ENCODE measurements at regions not wholly inside any gene's neighbourhood (a gene's known extent, or its start where the extent isn't known, plus 50 kb on each side); places are given as distances from the start of the nearest gene placed in this dataset.
"Not testable (repeated sequence)": the region's sequence is repeated elsewhere in the genome, so short reads cannot be mapped to it uniquely, and the experiment has no call there.

DNA sequence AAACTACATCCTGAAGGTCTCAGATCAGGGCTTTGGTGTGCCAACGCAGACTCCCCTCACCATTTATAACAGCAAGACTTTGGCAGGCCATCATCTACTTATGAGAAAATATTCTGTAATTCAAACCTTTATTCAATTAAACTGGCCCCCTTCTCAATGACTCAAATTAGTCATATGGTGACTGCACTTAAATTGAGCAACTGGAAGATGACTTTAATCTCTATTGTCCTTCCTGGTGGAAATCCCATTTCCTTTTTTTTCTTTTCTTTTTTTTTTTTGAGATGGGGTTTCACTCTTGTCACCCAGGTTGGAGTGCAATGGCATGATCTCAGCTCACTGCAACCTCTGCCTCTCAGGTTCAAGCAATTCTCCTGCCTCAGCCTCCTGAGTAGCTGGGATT is 163.4 kb downstream of the SLC24A2 start:
- CTCF ChIA-PET (ENCODE audit: partially characterized antibody); DNase-seq; intact Hi-C loops (cut with micrococcal nuclease); H3K4me3 ChIP-seq (ENCODE audit: low read length in 2 of 2); H3K4me3 Mint-ChIP-seq; H3K27me3 ChIP-seq (ENCODE audit: insufficient read depth, low read length); H3K9me3 ChIP-seq (ENCODE audit: control insufficient read depth in 1 of 2, low read length in 2 of 2); H3K4me1 ChIP-seq (ENCODE audit: insufficient read depth, low read length); H3K9me3 Mint-ChIP-seq; H3K36me3 ChIP-seq (ENCODE audit: insufficient read depth, low read length); H3K27ac Mint-ChIP-seq; H3K4me1 Mint-ChIP-seq; H3K27me3 Mint-ChIP-seq; H3K36me3 Mint-ChIP-seq; POLR2A ChIA-PET (ENCODE audit: partially characterized antibody); H3K27ac ChIP-seq (ENCODE audit: low read depth, low read length): not testable (repeated sequence)

DNA sequence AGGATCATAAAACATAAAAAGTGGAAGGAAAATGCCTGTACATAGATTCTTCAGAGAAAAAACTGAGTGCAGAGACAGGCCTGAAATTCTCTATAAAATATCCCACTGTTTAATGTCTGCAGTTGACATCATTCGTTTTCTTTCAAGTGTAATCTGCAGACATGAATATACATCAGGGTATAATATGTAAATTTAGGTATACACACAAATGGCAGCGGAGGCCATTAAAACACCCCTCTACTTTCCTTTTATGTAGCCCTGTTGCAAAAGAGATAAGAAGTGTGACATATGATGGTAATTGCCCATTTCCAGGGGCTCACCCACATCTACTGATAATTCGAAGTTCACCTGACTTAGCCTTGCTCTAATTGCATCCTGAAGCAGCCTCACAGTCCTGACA is 164.3 kb downstream of the SLC24A2 start:
- H3K4me1 ChIP-seq (ENCODE audit: insufficient read depth, low read length), result no peaks in the 10 kb centered on the region
- H3K36me3 Mint-ChIP-seq, result no peaks in the 10 kb centered on the region
- intact Hi-C loops (cut with micrococcal nuclease), result no loop called here
- no peaks in the 10 kb centered on the region for H3K27me3 ChIP-seq (ENCODE audit: insufficient read depth, low read length)
- no peak overlapping the region for H3K27ac ChIP-seq (ENCODE audit: low read depth, low read length)
- H3K9me3 ChIP-seq (ENCODE audit: control insufficient read depth in 1 of 2, low read length in 2 of 2), result no peaks in the 10 kb centered on the region
- H3K9me3 Mint-ChIP-seq, result no peaks in the 10 kb centered on the region
- CTCF ChIA-PET (ENCODE audit: partially characterized antibody), result no interaction called here
- peaks cover under 1 to 2% of the 10 kb centered on the region in 2 donors for H3K27me3 Mint-ChIP-seq
- no peaks in the 10 kb centered on the region for H3K4me1 Mint-ChIP-seq
- DNase-seq, result no peak
- H3K4me3 ChIP-seq (ENCODE audit: low read length in 2 of 2), result no peak overlapping the region
- no peaks in the 10 kb centered on the region for H3K36me3 ChIP-seq (ENCODE audit: insufficient read depth, low read length)
- H3K27ac Mint-ChIP-seq, result no peak overlapping the region
- no peak overlapping the region for H3K4me3 Mint-ChIP-seq
- POLR2A ChIA-PET (ENCODE audit: partially characterized antibody), result no interaction called here

DNA sequence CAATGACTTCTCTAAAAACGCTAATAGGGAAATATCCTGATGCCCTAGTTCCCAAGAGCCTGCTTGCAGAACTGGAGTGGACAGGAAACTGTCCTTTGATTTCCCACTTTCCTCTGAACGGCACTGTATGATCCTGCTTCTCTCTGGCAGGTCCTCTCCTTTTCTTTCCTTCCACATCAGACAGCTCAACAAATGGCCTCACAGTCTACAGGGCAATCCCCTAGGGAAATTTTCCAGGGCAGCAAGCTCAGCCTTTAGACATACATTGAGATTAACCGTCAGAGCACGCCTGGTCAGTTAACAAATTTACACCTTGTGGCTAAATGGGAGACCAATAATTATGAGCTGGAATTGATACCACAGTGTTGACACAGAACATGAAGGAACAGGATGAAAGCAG is 164.9 kb downstream of the SLC24A2 start:
- Mint-ChIP-seq H3K9me3 (no peaks in the 10 kb centered on the region), H3K4me3 (no peak overlapping the region), H3K27me3 (peaks cover 2% of the 10 kb centered on the region in 2 donors), H3K36me3 (no peaks in the 10 kb centered on the region), H3K27ac (no peak overlapping the region), H3K4me1 (no peaks in the 10 kb centered on the region)
- no peaks in the 10 kb centered on the region for H3K36me3 ChIP-seq (ENCODE audit: insufficient read depth, low read length)
- H3K4me1 ChIP-seq (ENCODE audit: insufficient read depth, low read length), result no peaks in the 10 kb centered on the region
- DNase-seq, result no peak
- no peaks in the 10 kb centered on the region for H3K27me3 ChIP-seq (ENCODE audit: insufficient read depth, low read length)
- ChIA-PET CTCF (ENCODE audit: partially characterized antibody) (no interaction called here), POLR2A (ENCODE audit: partially characterized antibody) (no interaction called here)
- no peak overlapping the region for H3K27ac ChIP-seq (ENCODE audit: low read depth, low read length)
- intact Hi-C loops (cut with micrococcal nuclease), result no loop called here
- H3K9me3 ChIP-seq (ENCODE audit: control insufficient read depth in 1 of 2, low read length in 2 of 2), result no peaks in the 10 kb centered on the region
- H3K4me3 ChIP-seq (ENCODE audit: low read length in 2 of 2), result no peak overlapping the region

DNA sequence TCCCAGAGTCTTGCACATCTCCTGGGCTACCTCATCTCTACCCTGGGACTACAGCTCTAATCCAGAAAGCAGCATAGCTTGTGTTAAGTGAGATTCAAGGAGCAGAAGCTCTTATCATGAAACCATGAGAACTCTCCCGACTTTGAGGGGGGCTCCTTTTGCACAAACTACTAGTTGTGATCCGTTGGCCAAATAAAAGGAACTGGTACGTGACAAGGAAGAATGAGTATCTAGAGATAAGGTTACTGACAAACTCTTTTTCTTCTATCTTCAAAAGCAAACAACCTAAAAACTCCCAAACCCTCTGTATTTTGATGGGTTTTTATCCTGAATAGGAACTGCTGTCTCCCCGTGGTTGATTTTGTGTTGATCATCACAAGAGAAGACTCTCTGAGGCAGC is 168.5 kb downstream of the SLC24A2 start:
- no peaks in the 10 kb centered on the region for H3K36me3 Mint-ChIP-seq
- no peaks in the 10 kb centered on the region for H3K9me3 ChIP-seq (ENCODE audit: control insufficient read depth in 1 of 2, low read length in 2 of 2)
- no peak overlapping the region for H3K27ac ChIP-seq (ENCODE audit: low read depth, low read length)
- H3K27ac Mint-ChIP-seq, result no peak overlapping the region
- intact Hi-C loops (cut with micrococcal nuclease), result no loop called here
- no peak for DNase-seq
- POLR2A ChIA-PET (ENCODE audit: partially characterized antibody), result no interaction called here
- H3K27me3 ChIP-seq (ENCODE audit: insufficient read depth, low read length), result no peaks in the 10 kb centered on the region
- CTCF ChIA-PET (ENCODE audit: partially characterized antibody), result no interaction called here
- no peaks in the 10 kb centered on the region for H3K4me1 Mint-ChIP-seq
- H3K4me3 ChIP-seq (ENCODE audit: low read length in 2 of 2), result no peak overlapping the region
- peaks cover 5 to 10% of the 10 kb centered on the region in 2 donors for H3K27me3 Mint-ChIP-seq
- H3K36me3 ChIP-seq (ENCODE audit: insufficient read depth, low read length), result no peaks in the 10 kb centered on the region
- peaks cover 0 to 2% (median 0%) of the 10 kb centered on the region in 8 donors for H3K9me3 Mint-ChIP-seq
- no peaks in the 10 kb centered on the region for H3K4me1 ChIP-seq (ENCODE audit: insufficient read depth, low read length)
- H3K4me3 Mint-ChIP-seq, result no peak overlapping the region

DNA sequence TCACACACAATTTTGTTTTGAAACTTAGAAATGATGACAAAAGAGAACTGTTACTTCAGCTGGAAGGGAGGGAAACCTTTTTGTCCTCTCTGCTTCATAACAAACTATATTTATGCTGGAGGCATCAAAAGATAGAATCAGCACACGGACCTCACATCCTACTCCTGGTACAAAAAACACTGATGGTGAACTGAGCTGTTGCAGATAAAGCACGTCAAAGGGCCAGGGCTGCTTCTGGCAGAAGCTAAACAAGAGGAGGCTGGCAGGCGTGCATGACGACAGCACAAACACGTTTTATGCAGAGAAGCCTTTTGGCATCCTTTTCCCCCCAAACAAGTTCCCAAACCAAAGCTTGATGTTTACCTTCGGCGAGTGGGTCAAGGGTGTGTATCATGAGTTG is 169.6 kb downstream of the SLC24A2 start:
- intact Hi-C loops (cut with micrococcal nuclease), result no loop called here
- no peak overlapping the region for H3K27ac ChIP-seq (ENCODE audit: low read depth, low read length)
- H3K9me3 ChIP-seq (ENCODE audit: control insufficient read depth in 1 of 2, low read length in 2 of 2), result no peaks in the 10 kb centered on the region
- Mint-ChIP-seq H3K9me3 (peaks cover 0 to 2% (median 0%) of the 10 kb centered on the region in 8 donors), H3K36me3 (no peaks in the 10 kb centered on the region), H3K27me3 (peaks cover 5 to 10% of the 10 kb centered on the region in 2 donors), H3K27ac (no peak overlapping the region), H3K4me3 (no peak overlapping the region), H3K4me1 (no peaks in the 10 kb centered on the region)
- CTCF ChIA-PET (ENCODE audit: partially characterized antibody), result no interaction called here
- POLR2A ChIA-PET (ENCODE audit: partially characterized antibody), result no interaction called here
- no peaks in the 10 kb centered on the region for H3K4me1 ChIP-seq (ENCODE audit: insufficient read depth, low read length)
- H3K4me3 ChIP-seq (ENCODE audit: low read length in 2 of 2), result no peak overlapping the region
- H3K27me3 ChIP-seq (ENCODE audit: insufficient read depth, low read length), result no peaks in the 10 kb centered on the region
- no peaks in the 10 kb centered on the region for H3K36me3 ChIP-seq (ENCODE audit: insufficient read depth, low read length)
- no peak for DNase-seq

DNA sequence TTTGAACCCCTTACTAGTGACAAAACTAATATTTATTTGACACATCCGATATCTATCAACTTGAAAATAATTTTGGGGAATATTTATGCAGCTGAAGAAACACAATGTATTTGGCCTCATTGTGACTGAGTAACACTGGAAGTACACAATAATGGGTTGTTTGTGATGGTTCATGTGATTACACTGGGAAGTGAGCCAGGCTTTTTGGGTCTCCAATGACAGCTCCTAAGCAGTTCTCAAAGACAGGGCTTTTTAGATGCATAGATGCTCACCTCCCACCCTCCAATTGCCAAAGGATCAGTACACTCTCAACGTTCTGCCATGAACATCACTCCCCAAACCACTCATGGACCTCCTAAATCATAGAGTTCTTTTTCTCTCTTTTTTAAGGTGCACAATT is 170.0 kb downstream of the SLC24A2 start:
- CTCF ChIA-PET (ENCODE audit: partially characterized antibody), result no interaction called here
- Histone ChIP-seq H3K4me3 (ENCODE audit: low read length in 2 of 2) (no peak overlapping the region), H3K27ac (ENCODE audit: low read depth, low read length) (no peak overlapping the region), H3K36me3 (ENCODE audit: insufficient read depth, low read length) (no peaks in the 10 kb centered on the region), H3K4me1 (ENCODE audit: insufficient read depth, low read length) (no peaks in the 10 kb centered on the region), H3K9me3 (ENCODE audit: control insufficient read depth in 1 of 2, low read length in 2 of 2) (no peaks in the 10 kb centered on the region), H3K27me3 (ENCODE audit: insufficient read depth, low read length) (no peaks in the 10 kb centered on the region)
- Mint-ChIP-seq H3K27ac (no peak overlapping the region), H3K4me3 (no peak overlapping the region), H3K27me3 (peaks cover 5 to 10% of the 10 kb centered on the region in 2 donors), H3K4me1 (no peaks in the 10 kb centered on the region), H3K9me3 (peaks cover 0 to 2% (median 0%) of the 10 kb centered on the region in 8 donors), H3K36me3 (no peaks in the 10 kb centered on the region)
- intact Hi-C loops (cut with micrococcal nuclease), result no loop called here
- POLR2A ChIA-PET (ENCODE audit: partially characterized antibody), result no interaction called here
- DNase-seq, result no peak

DNA sequence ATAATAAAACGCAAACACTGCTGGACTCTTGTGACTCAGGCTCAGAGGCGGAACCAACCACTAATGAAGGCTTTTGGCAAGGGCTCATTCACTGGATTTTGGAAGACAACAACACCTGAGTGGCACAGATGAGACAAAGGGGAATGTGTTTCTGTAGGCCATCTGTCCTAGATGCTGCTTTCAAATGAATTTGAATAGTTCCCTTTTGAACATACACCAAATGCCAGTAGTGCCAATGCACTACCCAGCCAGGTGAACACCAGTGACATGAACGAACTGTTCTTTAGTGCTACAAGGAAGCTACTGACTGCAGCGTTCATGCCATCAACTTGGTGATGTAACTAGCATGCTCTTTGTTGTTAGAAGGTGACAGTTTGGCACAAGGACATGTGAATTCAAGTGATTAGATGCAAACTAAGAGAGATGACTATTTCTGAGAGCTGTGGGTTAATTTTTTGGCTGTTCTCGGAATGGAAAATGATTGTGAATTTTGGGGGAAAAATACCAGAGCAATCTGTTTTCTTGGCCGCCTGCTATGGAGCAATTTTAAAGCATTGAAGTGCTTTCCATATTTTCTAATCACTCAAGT is 173.7 kb downstream of the SLC24A2 start:
- no peak overlapping the region for H3K27ac ChIP-seq (ENCODE audit: low read depth, low read length)
- POLR2A ChIA-PET (ENCODE audit: partially characterized antibody), result no interaction called here
- H3K9me3 ChIP-seq (ENCODE audit: control insufficient read depth in 1 of 2, low read length in 2 of 2), result no peaks in the 10 kb centered on the region
- peaks cover 0 to 2% (median 0%) of the 10 kb centered on the region in 8 donors for H3K9me3 Mint-ChIP-seq
- intact Hi-C loops (cut with micrococcal nuclease), result no loop called here
- H3K4me3 ChIP-seq (ENCODE audit: low read length in 2 of 2), result no peak overlapping the region
- CTCF ChIA-PET (ENCODE audit: partially characterized antibody), result no interaction called here
- H3K27me3 Mint-ChIP-seq, result peaks cover 7 to 10% of the 10 kb centered on the region in 2 donors
- no peak overlapping the region for H3K4me3 Mint-ChIP-seq
- H3K4me1 ChIP-seq (ENCODE audit: insufficient read depth, low read length), result no peaks in the 10 kb centered on the region
- DNase-seq, result no peak
- no peaks in the 10 kb centered on the region for H3K36me3 ChIP-seq (ENCODE audit: insufficient read depth, low read length)
- H3K27ac Mint-ChIP-seq, result no peak overlapping the region
- no peaks in the 10 kb centered on the region for H3K4me1 Mint-ChIP-seq
- H3K36me3 Mint-ChIP-seq, result no peaks in the 10 kb centered on the region
- H3K27me3 ChIP-seq (ENCODE audit: insufficient read depth, low read length), result no peaks in the 10 kb centered on the region

DNA sequence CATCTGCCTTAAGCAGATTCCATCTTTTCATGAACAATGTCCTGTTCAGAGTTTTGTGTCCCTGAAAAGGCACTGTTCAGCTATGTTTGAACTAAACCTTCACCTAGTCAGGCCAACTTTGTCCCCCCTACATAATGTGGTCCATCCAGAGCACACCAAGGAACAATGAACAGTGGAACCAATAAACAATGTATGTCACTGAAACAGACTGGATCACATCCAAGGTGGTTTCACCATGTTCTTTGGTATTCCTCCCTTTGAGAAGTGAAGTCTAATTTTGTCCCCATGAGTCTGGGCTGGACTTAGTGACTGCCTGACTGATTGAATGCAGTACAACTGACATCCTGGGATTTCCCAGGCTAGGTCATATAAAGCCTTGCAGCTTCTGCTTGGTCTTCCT is 174.5 kb downstream of the SLC24A2 start:
- intact Hi-C loops (cut with micrococcal nuclease), result no loop called here
- CTCF ChIA-PET (ENCODE audit: partially characterized antibody), result no interaction called here
- H3K36me3 ChIP-seq (ENCODE audit: insufficient read depth, low read length), result no peaks in the 10 kb centered on the region
- Mint-ChIP-seq H3K4me1 (no peaks in the 10 kb centered on the region), H3K27ac (no peak overlapping the region), H3K4me3 (no peak overlapping the region), H3K9me3 (peaks cover 0 to 2% (median 0%) of the 10 kb centered on the region in 8 donors), H3K36me3 (no peaks in the 10 kb centered on the region), H3K27me3 (peaks cover 7 to 8% of the 10 kb centered on the region in 2 donors)
- no peaks in the 10 kb centered on the region for H3K27me3 ChIP-seq (ENCODE audit: insufficient read depth, low read length)
- H3K4me3 ChIP-seq (ENCODE audit: low read length in 2 of 2), result no peak overlapping the region
- H3K9me3 ChIP-seq (ENCODE audit: control insufficient read depth in 1 of 2, low read length in 2 of 2), result no peaks in the 10 kb centered on the region
- DNase-seq, result no peak
- H3K27ac ChIP-seq (ENCODE audit: low read depth, low read length), result no peak overlapping the region
- H3K4me1 ChIP-seq (ENCODE audit: insufficient read depth, low read length), result no peaks in the 10 kb centered on the region
- POLR2A ChIA-PET (ENCODE audit: partially characterized antibody), result no interaction called here
